H1 (cell line): ENCODE measurements at regions not wholly inside any gene's neighbourhood (a gene's known extent, or its start where the extent isn't known, plus 50 kb on each side); places are given as distances from the start of the nearest gene placed in this dataset.

Source experiments
- CTCF ChIA-PET: fragments of 300-600 bp; sonication (Branson Sonifier 250); formaldehyde crosslinking; loops from one replicate; lab custom pipeline; 2021; ENCODE audit not compliant: partially characterized antibody; lab: Charles Lee
- POLR2A ChIA-PET: fragments of 300-600 bp; sonication (Branson Sonifier 250); formaldehyde crosslinking; loops from one replicate; lab custom pipeline; 2021; ENCODE audit warnings: inconsistent platforms; ENCODE audit not compliant: partially characterized antibody; lab: Charles Lee
- DNase-seq, 2 experiments: peaks; one replicate each; pipeline versions ENCODE4 v3.0.0 to v3.0.0-alpha.2; 2010 to 2022; ENCODE audit warnings: low spot score in 2 of 2, low read depth in 1 of 2, mixed read lengths in 1 of 2
- FAIRE-seq: peaks from 2 replicates; lab custom pipeline; 2011; peaks lifted over from hg19 to GRCh38; lab: Jason Lieb, UNC
- H2AFZ ChIP-seq: 2 replicates; pipeline ENCODE4 v1.8.1; 2012; ENCODE audit warnings: low read length, inconsistent platforms
- H2AK5ac ChIP-seq: 2 replicates; pipeline ENCODE4 v1.6.1; 2013; ENCODE audit warnings: low read depth, low read length
- H2BK120ac ChIP-seq: replicated peaks from 2 replicates; pipeline ENCODE3; 2013; ENCODE audit warnings: low read depth, low read length, inconsistent platforms
- H2BK12ac ChIP-seq: 2 replicates; pipeline ENCODE4 v1.6.1; 2013; ENCODE audit warnings: low read depth, low read length
- H2BK15ac ChIP-seq: 2 replicates; pipeline ENCODE4 v1.6.1; 2013; ENCODE audit warnings: low read length
- H2BK20ac ChIP-seq: 2 replicates; pipeline ENCODE4 v1.6.1; 2013; ENCODE audit warnings: low read length
- H2BK5ac ChIP-seq: 2 replicates; pipeline ENCODE4 v1.6.1; 2013; ENCODE audit warnings: low read depth, low read length
- H3K14ac ChIP-seq: 2 replicates; pipeline ENCODE4 v1.6.1; 2013; ENCODE audit warnings: inconsistent platforms; ENCODE audit not compliant: insufficient read length
- H3K18ac ChIP-seq: 2 replicates; pipeline ENCODE4 v1.6.1; 2013; ENCODE audit warnings: low read length; ENCODE audit errors: extremely low read depth
- H3K23ac ChIP-seq: 2 replicates; pipeline ENCODE4 v1.6.1; 2013; ENCODE audit warnings: inconsistent platforms; ENCODE audit not compliant: insufficient read length
- H3K23me2 ChIP-seq: 2 replicates; pipeline ENCODE4 v1.6.1; 2013; ENCODE audit warnings: low read depth, low read length
- H3K27ac ChIP-seq: 2 replicates; pipeline ENCODE4 v1.6.1; 2011; ENCODE audit warnings: low read depth, low read length, inconsistent platforms
- H3K27me3 ChIP-seq, 4 experiments: replicated peaks in 1 of 4; 1 replicate in 1 of 4; 2 replicates in 3 of 4; pipeline versions ENCODE4 v1.6.1 to v1.8.1; 2011 to 2013; ENCODE audit warnings: low read length in 3 of 4, mild to moderate bottlenecking in 3 of 4, inconsistent platforms in 2 of 4, mixed read lengths in 2 of 4, moderate library complexity in 1 of 4; ENCODE audit not compliant: control insufficient read depth in 3 of 4, insufficient read depth in 3 of 4; ENCODE audit errors: extremely low read depth in 1 of 4
- H3K36me3 ChIP-seq, 4 experiments: 2 replicates each; pipeline versions ENCODE4 v1.6.1 to v1.8.1; 2011 to 2013; ENCODE audit warnings: mild to moderate bottlenecking in 4 of 4, low read length in 3 of 4, moderate library complexity in 2 of 4, control low read depth in 1 of 4, inconsistent platforms in 1 of 4; ENCODE audit not compliant: insufficient read depth in 4 of 4, control insufficient read depth in 2 of 4
- H3K4ac ChIP-seq: replicated peaks from 2 replicates; pipeline ENCODE3; 2013; ENCODE audit warnings: low read length, low read depth, mixed read lengths, inconsistent platforms; ENCODE audit not compliant: insufficient read length
- H3K4me1 ChIP-seq, 4 experiments: replicated peaks in 1 of 4; 1 replicate in 1 of 4; 2 replicates in 3 of 4; pipeline versions ENCODE4 v1.6.1 to v1.8.1; 2011 to 2013; ENCODE audit warnings: low read length in 3 of 4, inconsistent platforms in 2 of 4, mixed read lengths in 1 of 4; ENCODE audit not compliant: insufficient read depth in 4 of 4, control insufficient read depth in 3 of 4
- H3K4me2 ChIP-seq, 2 experiments: 2 replicates each; pipeline versions ENCODE4 v1.6.1 to v1.8.1; 2011 to 2013; ENCODE audit warnings: low read depth in 2 of 2, low read length in 2 of 2, control low read depth in 1 of 2, inconsistent platforms in 1 of 2, mild to moderate bottlenecking in 1 of 2; ENCODE audit not compliant: insufficient read depth in 1 of 2
- H3K4me3 ChIP-seq, 4 experiments: fragments of 200-600, 300-600 bp in 1 of 4; sonication (generic), shearing (Covaris generic), sonication (Bioruptor Twin) in 1 of 4; 2 replicates each; pipeline versions ENCODE4 v1.5.1 to v1.8.1; 2011 to 2016; ENCODE audit warnings: low read length in 4 of 4, low read depth in 3 of 4, control low read depth in 2 of 4, inconsistent platforms in 2 of 4, mild to moderate bottlenecking in 2 of 4, mixed read lengths in 1 of 4, moderate library complexity in 1 of 4; ENCODE audit not compliant: insufficient read depth in 2 of 4; ENCODE audit errors: extremely low read depth in 1 of 4
- H3K56ac ChIP-seq: replicated peaks from 2 replicates; pipeline ENCODE3; 2013; ENCODE audit warnings: low read depth, mild to moderate bottlenecking, mixed read lengths, low read length, inconsistent platforms; ENCODE audit not compliant: insufficient read length
- H3K79me1 ChIP-seq: 2 replicates; pipeline ENCODE4 v1.6.1; 2013; ENCODE audit warnings: low read depth, low read length, control low read depth
- H3K79me2 ChIP-seq, 2 experiments: 2 replicates each; pipeline versions ENCODE4 v1.6.1 to v1.8.1; 2012 to 2013; ENCODE audit warnings: low read length in 2 of 2, mild to moderate bottlenecking in 2 of 2, inconsistent platforms in 1 of 2; ENCODE audit not compliant: insufficient read depth in 2 of 2, control insufficient read depth in 1 of 2
- H3K9ac ChIP-seq, 4 experiments: replicated peaks in 1 of 4; 1 replicate in 1 of 4; 2 replicates in 3 of 4; pipeline versions ENCODE4 v1.6.1 to v1.8.1; 2011 to 2013; ENCODE audit warnings: low read depth in 3 of 4, low read length in 3 of 4, control low read depth in 2 of 4, mild to moderate bottlenecking in 2 of 4, moderate library complexity in 2 of 4, inconsistent platforms in 1 of 4; ENCODE audit errors: extremely low read depth in 1 of 4
- H3K9me3 ChIP-seq, 2 experiments: 2 replicates each; pipeline versions ENCODE4 v1.6.1 to v1.8.1; 2012 to 2013; ENCODE audit warnings: mild to moderate bottlenecking in 2 of 2, moderate library complexity in 2 of 2, control low read depth in 1 of 2, inconsistent platforms in 1 of 2, low read depth in 1 of 2, low read length in 1 of 2, mixed read lengths in 1 of 2; ENCODE audit not compliant: insufficient read depth in 2 of 2
- H4K20me1 ChIP-seq, 2 experiments: replicated peaks in 1 of 2; 2 replicates each; pipeline versions ENCODE3 to v1.8.1; 2011 to 2013; ENCODE audit warnings: inconsistent platforms in 2 of 2, low read length in 2 of 2, mild to moderate bottlenecking in 1 of 2; ENCODE audit not compliant: insufficient read depth in 2 of 2, control insufficient read depth in 1 of 2
- H4K5ac ChIP-seq: 2 replicates; pipeline ENCODE4 v1.6.1; 2013; ENCODE audit warnings: low read length, low read depth, mixed read lengths, inconsistent platforms; ENCODE audit not compliant: insufficient read length
- H4K8ac ChIP-seq: 2 replicates; pipeline ENCODE4 v1.8.0; 2013; ENCODE audit warnings: mild to moderate bottlenecking, moderate library complexity, low read length, inconsistent platforms; ENCODE audit not compliant: insufficient read depth; ENCODE audit errors: extremely low read depth
- H4K91ac ChIP-seq: replicated peaks from 2 replicates; pipeline ENCODE3; 2013; ENCODE audit warnings: low read length, mixed read lengths, inconsistent platforms; ENCODE audit not compliant: insufficient read length
- CEBPB ChIP-seq: IDR thresholded peaks from 2 replicates; pipeline ENCODE4 v1.6.1; 2012; ENCODE audit warnings: low read depth, low read length
- CTBP2 ChIP-seq: IDR thresholded peaks from 2 replicates; pipeline ENCODE4 v1.7.0; 2011; ENCODE audit warnings: borderline replicate concordance, mild to moderate bottlenecking, moderate library complexity, mixed read lengths, low read length; ENCODE audit not compliant: insufficient read depth, insufficient read length
- EP300 ChIP-seq, 2 experiments: IDR thresholded peaks; 1 replicate in 1 of 2; 2 replicates in 1 of 2; pipeline ENCODE4 v1.6.1; 2011 to 2012; ENCODE audit warnings: low read depth in 2 of 2, low read length in 2 of 2, mild to moderate bottlenecking in 2 of 2, borderline replicate concordance in 1 of 2, inconsistent platforms in 1 of 2, moderate library complexity in 1 of 2
- GTF2F1 ChIP-seq: IDR thresholded peaks from 2 replicates; pipeline ENCODE4 v1.6.1; 2012; ENCODE audit warnings: low read depth, low read length, improper control_type of control experiment, borderline replicate concordance
- KDM1A ChIP-seq: fragments of 200-600, 300-600 bp; sonication (generic); IDR thresholded peaks from 2 replicates; pipeline ENCODE4 v1.7.1; 2016; ENCODE audit warnings: mild to moderate bottlenecking, low read length, borderline replicate concordance
- KDM4A ChIP-seq: IDR thresholded peaks from one replicate; pipeline ENCODE4 v1.7.1; 2012; ENCODE audit warnings: low read depth, mild to moderate bottlenecking, moderate library complexity, low read length, inconsistent platforms; ENCODE audit not compliant: severe bottlenecking
- POU5F1 ChIP-seq: IDR thresholded peaks from 2 replicates; pipeline ENCODE4 v1.6.1; 2011; ENCODE audit warnings: low read depth, mild to moderate bottlenecking, low read length, moderate library complexity
- RBBP5 ChIP-seq: IDR thresholded peaks from 2 replicates; pipeline ENCODE4 v1.7.1; 2012; ENCODE audit warnings: low read depth, mild to moderate bottlenecking, inconsistent platforms, low read length, moderate library complexity, borderline replicate concordance
- SRF ChIP-seq: IDR thresholded peaks from 2 replicates; pipeline ENCODE4 v1.6.1; 2011; ENCODE audit warnings: mild to moderate bottlenecking, low read depth, low read length, moderate library complexity
- TAF7 ChIP-seq: optimal IDR thresholded peaks from 2 replicates; pipeline ENCODE3; 2011; ENCODE audit warnings: low read depth, mild to moderate bottlenecking, inconsistent platforms, low read length, moderate library complexity, borderline replicate concordance
- TBP ChIP-seq: IDR thresholded peaks from 2 replicates; pipeline ENCODE4 v1.6.1; 2011; ENCODE audit warnings: low read depth, low read length, improper control_type of control experiment
- YY1 ChIP-seq: IDR thresholded peaks from 2 replicates; pipeline ENCODE4 v1.6.1; 2011; ENCODE audit warnings: low read depth, mild to moderate bottlenecking, low read length

GRCh38 chr5:107324809-107325208, 345.9 kb downstream of the EFNA5 start:
- FAIRE-seq (no peak), DNase-seq (no peak)
- Histone ChIP-seq H3K9me3 (no peaks in the 10 kb centered on the region), H4K91ac (no peak overlapping the region), H3K36me3 (no peaks in the 10 kb centered on the region), H3K27me3 (peaks cover 0 to 1% (median 0%) of the 10 kb centered on the region in 4 experiments; a peak in 1 of 7 replicates), H4K20me1 (no peaks in the 10 kb centered on the region), H3K79me2 (no peaks in the 10 kb centered on the region), H2BK15ac (no peak overlapping the region), H4K5ac (no peak overlapping the region), H3K56ac (no peak overlapping the region), H2BK20ac (no peak overlapping the region), H3K4ac (no peak overlapping the region), H4K8ac (no peak overlapping the region), H2BK5ac (no peak overlapping the region), H3K4me3 (no peak overlapping the region), H3K79me1 (no peaks in the 10 kb centered on the region), H3K4me2 (no peak overlapping the region), H3K23ac (no peak overlapping the region), H3K14ac (no peak overlapping the region), H2BK120ac (no peak overlapping the region), H2AK5ac (no peak overlapping the region), H2BK12ac (no peak overlapping the region), H3K18ac (no peak overlapping the region), H3K9ac (no peak overlapping the region), H3K4me1 (no peaks in the 10 kb centered on the region), H3K23me2 (no peaks in the 10 kb centered on the region), H2AFZ (no peak overlapping the region), H3K27ac (no peak overlapping the region)
- CTCF ChIA-PET: interaction anchor here (1.5 kb wide), 1 partner anchor 12 kb away, joined by 4 read pairs; no protein-coding TSS in a partner anchor
- TF ChIP-seq KDM1A: no peak
- TF ChIP-seq CTBP2: no peak
- no peak for TF ChIP-seq YY1
- no peak for TF ChIP-seq CEBPB
- TF ChIP-seq KDM4A: no peak
- no peak for TF ChIP-seq TAF7
- no peak for TF ChIP-seq GTF2F1
- no peak for TF ChIP-seq TBP
- no peak for TF ChIP-seq POU5F1
- no peak for TF ChIP-seq SRF
- TF ChIP-seq RBBP5: no peak
- no peak for TF ChIP-seq EP300 (IDR thresholded peaks at IDR 0.05; ENCODE audit: borderline replicate concordance in 1 of 2, low read depth in 2 of 2, low read length in 2 of 2)
- POLR2A ChIA-PET: interaction anchor here (0.7 kb wide), 1 partner anchor 9 kb away, joined by 3 read pairs; no protein-coding TSS in a partner anchor
